Skin epidermis (tissue), 12 donors: ENCODE measurements at regions not wholly inside any gene's neighbourhood (a gene's known extent, or its start where the extent isn't known, plus 50 kb on each side); places are given as distances from the start of the nearest gene placed in this dataset.

Experiments used
- H3K27ac ChIP-seq, 21 experiments: fragments of 200-600 bp; sonication (generic) in 11 of 21; one replicate each; pipeline ENCODE4 v1.5.0; 2020; ENCODE audit warnings: mild to moderate bottlenecking in 3 of 21, inconsistent platforms in 2 of 21, moderate library complexity in 2 of 21
- H3K4me3 ChIP-seq, 7 experiments: fragments of 200-600 bp; sonication (generic) in 2 of 7; one replicate each; pipeline ENCODE4 v1.5.0; 2020; ENCODE audit warnings: inconsistent platforms in 2 of 7, mild to moderate bottlenecking in 2 of 7, moderate library complexity in 1 of 7

DNA sequence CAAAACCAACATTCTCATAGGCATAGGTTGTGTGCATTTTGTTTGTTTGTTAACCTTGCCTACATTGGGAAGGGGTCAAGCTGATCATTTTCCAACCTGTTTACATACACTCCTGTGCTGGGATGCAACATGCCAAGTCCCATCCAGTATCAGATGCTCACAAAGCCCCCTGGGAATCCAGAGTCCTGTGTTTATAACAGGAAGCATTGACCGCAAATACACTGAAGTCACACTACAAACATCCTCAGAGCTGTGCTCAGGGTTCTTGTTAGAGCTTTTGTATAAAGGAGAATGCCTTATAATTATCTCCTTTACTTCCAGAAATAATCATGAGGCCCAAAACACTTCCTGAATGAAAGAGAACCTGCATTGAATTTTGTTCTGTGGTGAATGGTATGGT, 488.7 kb upstream of the TCF4 start:
- Histone ChIP-seq H3K27ac (no peak overlapping the region), H3K4me3 (no peak overlapping the region)

DNA sequence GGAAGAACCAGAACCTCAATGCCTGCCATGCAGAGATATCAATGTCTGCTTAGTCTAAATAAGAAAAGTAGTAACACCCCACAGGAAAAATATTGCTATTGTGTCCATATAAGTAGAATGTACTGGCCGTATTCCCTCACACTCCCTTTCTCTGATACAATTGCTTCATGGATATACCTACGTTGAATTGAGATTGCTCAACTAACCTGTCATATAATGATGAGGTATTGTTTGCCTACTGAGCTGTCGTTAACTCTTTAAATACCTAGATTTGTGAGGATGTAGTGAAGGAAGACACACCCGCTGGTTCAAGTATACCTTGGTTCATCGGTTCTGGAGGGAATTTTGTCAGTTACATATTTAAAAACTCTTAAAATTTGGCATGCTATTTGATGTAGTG, 480.7 kb upstream of the TCF4 start:
- no peak overlapping the region for H3K4me3 ChIP-seq
- H3K27ac ChIP-seq = no peak overlapping the region

DNA sequence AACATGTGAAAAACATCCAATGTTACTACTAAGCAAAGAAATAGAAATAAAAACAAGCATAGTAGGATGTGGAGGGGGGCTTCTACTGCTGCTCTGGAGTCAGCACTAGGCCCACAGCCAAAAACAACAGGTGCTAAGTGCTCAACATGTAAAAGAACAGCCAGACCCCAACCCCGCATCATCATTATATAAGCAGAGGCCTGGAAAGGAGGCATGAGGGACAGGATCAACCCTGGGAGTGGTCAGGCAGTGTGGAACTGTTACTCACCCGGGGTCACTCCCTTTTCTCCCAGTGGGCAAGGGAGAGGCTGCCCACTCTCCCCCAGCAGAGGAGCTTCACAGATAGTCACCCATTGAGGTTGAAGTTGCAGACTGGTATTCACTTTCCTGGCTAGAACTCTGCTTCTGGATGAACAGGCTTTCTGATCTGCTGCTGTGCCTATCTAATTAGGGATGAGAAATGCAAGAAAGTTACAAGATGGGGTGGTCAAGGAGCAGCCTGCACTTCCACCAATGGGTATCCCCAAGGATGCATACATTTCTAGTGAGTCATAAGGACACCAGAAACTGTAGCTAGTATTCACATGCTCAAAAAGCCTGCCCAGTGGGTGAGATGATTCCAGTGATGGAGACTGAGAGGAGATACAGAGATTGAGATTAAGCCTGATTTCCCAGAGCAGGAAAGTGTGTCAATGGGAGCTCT, 480.1 kb upstream of the TCF4 start:
- Histone ChIP-seq H3K27ac (no peak overlapping the region), H3K4me3 (no peak overlapping the region)

DNA sequence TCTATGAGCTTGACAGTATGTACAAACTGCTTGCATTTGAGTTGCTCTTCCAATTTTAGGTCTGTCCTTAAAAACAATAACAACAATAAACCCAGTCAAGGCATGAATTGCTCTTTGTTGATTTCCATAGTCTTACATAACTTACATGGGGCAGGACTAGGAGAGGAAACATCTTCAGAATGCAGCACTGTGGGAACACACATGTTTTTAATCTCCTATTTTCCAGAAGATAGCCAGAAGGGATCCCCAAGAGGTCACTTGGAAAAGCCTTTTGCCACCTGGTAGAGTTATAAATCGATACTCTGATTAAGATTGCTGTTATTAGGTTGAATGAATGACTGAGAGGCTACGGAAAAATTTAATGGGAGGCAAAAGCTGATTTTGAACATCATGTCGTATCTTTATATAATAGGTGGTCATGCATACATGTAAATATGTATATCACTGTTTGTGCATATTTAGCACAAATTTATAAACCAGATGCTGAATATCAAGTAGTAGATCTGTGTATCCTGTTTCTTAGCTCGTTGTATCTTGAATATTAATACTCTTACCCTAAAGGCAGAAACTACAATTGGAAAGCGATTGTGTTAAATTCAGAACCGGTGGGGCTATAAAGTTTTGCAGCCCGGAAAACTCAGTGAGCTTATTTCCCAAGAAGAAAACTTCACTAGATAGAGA, 479.4 kb upstream of the TCF4 start:
- no peak overlapping the region for H3K4me3 ChIP-seq
- no peak overlapping the region for H3K27ac ChIP-seq

DNA sequence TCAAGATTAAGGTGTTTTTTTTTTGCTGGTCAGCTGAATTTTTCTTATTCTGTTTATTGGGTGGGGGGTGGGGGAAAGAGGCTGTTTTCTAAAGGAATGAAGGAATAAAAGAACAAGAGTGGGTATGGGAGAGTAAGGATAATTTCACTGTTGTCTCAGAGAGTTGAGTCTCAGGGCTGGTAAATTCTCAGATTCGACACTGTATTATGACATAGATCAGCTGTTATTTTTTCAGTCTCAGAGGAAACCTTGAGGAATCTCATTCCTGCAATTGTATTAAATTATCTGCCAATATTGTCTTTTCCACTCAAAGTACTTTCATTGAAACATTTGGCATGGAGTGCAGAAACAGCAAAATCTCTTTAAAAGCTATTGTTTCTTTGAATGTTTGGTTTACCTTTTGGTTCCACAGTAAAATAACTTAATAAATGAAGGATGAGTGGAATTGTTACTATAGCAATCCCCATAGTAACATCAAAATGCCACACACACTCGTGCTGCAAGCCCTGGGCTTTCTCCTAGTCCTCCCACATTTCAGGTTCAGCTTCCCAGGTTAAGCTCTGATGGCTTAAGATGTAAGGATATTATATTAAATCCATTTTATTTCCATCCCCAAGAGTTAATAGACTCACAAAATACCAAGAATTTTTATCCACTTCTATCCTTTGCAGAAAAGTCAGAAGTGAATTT, 478.7 kb upstream of the TCF4 start:
- Histone ChIP-seq H3K4me3 (no peak overlapping the region), H3K27ac (no peak overlapping the region)

DNA sequence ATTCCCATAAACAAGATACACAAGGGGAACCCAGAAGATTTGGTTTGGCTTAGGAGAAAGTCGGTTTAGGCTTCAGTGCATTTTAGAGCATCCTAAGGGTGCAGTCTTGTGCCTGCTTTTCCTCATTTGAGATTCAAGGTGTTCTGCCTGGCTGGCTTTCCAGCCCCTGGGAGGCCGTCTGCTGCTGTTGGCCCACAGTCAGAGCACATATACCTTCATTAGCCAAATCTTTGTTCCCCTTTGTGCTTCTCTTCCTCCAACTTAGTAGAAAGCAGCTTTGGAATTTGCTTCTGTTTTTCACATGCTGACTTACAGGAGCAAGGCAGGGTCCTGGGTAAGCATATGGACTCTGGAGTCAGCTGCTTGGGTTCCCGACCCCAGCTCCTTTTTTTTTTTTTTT, 477.1 kb upstream of the TCF4 start:
- H3K4me3 ChIP-seq = no peak overlapping the region
- H3K27ac ChIP-seq = no peak overlapping the region

DNA sequence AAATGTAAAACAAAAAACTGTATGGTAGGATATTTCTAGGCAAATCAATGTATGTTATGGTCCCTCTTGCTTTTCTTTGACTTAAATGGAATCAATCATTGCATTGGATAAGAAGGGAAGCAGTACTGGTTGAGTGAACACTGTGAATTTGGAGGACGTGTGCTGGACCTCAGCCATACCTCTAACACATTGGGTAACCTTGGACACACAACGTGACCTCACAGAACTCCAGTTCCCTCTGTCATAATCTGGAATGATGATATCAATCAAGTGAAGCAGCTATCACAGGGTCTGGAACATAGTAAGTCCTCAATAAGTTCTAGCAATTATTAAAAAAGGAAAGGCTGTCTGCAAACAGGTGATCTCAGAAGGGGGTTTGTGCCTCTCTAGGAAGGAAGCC, 474.9 kb upstream of the TCF4 start:
- Histone ChIP-seq H3K27ac (no peak overlapping the region), H3K4me3 (no peak overlapping the region)

DNA sequence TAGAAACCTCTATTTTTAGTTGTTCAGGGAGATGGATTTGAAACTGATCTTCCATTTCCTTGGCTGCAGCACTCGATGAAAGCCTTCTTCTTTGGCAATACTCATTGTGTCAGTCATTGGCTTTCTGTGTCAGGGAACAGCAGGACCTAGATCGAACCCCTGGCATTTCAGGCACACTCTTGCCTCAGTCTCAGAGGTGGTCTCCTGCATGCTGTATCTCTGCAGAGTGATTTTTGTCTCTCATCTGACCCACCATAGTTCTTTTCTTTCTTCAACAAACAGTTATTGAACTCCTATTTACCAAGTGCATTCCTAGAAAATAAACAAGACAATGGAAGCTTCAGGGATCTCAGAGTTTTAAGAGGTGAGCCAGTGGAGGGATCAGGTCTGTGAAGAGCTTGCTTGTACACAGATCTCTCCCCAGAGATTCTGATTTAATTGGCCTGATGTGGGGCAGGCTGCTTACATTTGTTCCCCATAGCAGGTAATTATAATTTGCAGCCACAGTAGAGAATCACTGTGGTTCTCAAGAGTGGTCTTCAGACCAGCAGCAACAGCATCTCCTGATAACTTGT, 473.1 kb upstream of the TCF4 start:
- H3K4me3 ChIP-seq = no peak overlapping the region
- no peak overlapping the region for H3K27ac ChIP-seq

DNA sequence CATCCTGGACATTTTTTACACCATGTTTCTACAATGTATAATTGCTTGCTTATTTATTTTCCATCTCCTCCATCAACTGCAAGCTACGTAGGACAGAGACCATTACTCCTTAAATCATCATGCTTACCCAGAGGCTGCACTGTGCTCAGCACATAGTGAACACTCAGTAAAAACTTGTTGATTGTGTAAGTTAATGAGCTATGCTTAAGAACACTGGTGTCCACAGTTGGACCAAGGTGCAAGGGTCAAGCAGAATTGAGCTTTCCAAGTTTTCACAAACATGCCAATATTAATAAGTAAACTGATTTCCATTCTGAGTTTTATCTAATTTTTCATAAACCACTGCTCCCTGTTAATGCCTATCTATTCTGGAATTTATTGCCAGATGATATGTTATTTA, 464.2 kb upstream of the TCF4 start:
- no peak overlapping the region for H3K4me3 ChIP-seq
- no peak overlapping the region for H3K27ac ChIP-seq

DNA sequence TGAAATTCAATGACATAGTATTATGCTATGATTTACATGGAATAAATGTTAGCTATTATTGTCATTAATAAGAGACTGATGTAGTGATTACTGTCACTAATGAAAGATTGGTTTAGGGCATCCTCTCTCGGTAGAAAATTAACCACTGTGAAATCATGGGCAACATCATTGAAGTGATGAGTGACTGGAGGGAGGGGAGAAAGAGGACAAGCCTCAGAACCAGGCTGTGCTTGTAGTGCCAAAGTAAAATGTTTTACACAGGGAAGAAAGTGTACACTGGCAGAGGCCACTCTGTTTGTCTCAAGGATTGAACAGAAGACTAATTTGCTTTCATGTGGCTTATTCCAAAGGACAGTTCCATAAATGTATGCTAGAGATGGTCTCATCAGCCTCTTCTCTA, 456.2 kb upstream of the TCF4 start:
- H3K4me3 ChIP-seq = no peak overlapping the region
- H3K27ac ChIP-seq = no peak overlapping the region

DNA sequence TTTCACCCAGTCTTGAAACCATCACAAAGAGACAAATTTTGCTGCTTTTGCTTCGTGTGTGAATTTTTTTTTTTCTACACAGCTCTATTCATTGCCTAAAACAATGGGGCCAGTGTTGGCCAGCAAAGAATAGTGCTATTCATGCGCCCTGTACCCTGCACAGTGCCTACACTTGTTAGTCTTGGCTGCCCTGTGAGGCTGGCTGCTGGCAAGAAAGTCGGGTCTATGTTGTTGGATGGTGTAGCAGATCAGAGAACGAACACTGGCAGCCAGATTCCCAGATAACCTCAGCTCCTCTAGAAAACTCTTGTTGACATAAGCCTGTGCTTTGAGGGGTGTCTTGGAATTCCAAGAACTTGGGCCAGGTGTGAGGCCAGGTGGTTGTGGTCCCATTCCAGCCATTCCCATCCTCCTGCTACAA, 455.7 kb upstream of the TCF4 start:
- no peak overlapping the region for H3K27ac ChIP-seq
- no peak overlapping the region for H3K4me3 ChIP-seq

DNA sequence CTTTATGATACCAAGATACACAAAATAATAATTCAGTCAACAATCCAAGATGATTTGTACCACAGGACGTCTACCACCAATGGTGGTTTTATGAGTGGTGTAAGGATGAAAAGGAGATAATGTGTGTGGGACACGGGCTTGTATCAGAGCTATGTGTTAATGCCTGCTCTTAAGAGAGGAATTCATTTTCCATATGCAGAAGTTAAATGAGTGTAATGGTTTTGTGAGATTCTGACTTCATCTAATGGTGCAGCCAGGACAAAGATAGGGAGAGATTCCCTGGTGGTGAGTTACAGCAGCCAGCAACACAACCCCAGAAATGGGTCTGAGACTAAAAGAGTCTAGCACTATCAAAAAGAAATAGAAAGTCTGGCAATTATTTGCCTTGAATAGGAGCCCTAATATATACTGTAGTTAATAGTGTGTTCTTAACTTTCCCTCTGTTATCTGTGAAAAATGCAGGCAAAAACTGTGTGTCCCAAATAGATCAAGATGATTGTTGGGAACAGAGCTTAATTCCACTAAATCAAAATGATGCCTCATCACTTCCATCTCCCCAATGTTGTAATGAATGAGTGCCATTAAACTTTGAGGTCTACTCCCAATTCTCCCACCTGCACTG, 455.0 kb upstream of the TCF4 start:
- no peak overlapping the region for H3K4me3 ChIP-seq
- no peak overlapping the region for H3K27ac ChIP-seq

DNA sequence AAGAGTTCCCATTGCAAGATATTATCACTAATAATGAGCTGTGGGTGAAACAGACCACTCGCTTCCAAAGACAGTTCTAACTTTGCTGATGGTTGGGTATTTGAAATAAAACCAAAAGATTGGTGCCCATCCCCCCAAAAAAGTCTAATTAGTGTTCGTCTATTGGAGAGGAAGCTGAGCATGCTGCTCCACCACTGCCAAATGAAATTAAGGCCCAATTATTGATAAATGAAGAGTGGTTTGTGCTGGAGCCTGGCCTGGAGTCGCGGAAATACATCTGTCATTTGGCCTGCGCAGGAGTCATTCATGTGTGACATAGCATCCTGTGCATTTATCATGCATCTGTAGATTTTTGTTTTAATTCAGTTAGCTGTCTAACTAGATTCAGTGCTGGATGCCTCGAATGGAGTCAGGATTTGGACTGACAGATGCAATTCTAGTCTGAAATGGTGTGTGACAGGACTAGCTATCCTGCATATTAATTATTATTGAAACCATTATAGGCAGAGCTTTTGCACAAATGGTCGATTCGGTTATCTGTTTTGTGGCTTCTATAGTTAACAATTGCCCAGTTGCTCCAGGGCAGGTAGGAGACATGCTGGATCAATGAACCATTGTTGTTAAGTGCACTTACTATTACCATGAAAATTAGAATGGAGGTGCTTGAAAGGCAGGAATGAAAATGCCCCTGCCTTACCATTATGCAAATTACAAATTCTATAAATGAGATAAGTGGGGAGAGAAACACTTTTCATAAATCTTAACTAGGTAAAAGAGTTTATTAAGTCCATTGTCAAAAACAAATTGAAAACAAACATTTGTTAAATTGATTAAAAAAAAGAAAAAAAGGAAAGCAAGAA, 450.4 kb upstream of the TCF4 start:
- H3K4me3 ChIP-seq = no peak overlapping the region
- no peak overlapping the region for H3K27ac ChIP-seq

DNA sequence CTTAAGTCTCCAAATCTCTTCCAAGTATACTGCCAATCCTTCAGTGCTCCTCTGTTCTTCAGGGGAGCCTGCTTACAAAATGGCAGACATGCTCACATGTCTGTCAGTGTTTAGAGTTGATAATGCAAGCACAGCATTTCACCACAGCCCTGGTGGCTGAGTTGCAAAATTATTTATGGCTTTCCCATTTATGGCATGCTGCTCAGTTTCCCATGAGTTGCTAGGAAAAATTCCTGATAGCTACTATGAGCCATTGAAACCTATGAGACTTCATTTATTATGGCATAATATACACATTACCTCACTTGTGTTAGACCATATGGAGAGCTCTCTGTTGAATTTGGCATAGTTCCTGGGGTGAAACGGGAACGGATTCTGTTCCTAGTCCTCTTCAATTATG, 448.7 kb upstream of the TCF4 start:
- Histone ChIP-seq H3K27ac (no peak overlapping the region), H3K4me3 (no peak overlapping the region)

DNA sequence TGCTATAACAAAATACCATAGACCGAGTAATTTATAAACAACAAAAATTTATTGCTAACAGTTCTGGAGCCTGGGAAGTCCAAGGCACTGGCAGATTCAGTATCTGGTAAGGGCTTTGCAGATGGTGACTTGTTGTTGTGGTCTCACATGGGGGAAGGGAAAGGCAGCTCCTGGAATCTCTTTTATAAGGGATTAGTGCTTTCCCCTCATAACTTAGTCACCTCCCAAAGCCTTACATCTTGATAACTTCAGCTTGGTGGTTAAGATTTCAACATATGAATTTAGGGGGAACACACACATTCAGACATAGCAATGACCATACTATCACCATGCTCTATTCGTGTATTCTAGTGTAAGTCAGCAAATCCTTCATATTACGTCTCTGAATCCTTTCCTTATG, 447.6 kb upstream of the TCF4 start:
- Histone ChIP-seq H3K27ac (no peak overlapping the region), H3K4me3 (no peak overlapping the region)

DNA sequence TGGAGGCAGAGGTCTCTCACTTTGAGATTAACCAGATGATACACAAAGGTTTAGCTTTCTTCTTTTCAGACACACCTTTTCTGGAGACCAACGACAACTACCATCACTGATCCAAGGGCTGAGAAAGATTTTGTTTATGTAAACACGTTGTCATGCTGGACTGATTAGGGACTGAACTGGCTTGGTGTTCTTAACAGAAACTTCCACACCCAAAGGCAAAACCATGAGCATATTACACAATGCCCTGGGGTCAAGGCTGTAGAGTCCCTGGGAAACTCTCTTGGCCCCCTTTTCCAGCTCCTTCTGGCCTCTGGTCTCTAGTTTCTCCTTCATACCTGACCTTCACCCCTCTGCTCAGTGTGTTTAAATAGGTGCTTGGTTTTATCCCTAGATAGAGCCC, 447.0 kb upstream of the TCF4 start:
- no peak overlapping the region for H3K27ac ChIP-seq
- no peak overlapping the region for H3K4me3 ChIP-seq

DNA sequence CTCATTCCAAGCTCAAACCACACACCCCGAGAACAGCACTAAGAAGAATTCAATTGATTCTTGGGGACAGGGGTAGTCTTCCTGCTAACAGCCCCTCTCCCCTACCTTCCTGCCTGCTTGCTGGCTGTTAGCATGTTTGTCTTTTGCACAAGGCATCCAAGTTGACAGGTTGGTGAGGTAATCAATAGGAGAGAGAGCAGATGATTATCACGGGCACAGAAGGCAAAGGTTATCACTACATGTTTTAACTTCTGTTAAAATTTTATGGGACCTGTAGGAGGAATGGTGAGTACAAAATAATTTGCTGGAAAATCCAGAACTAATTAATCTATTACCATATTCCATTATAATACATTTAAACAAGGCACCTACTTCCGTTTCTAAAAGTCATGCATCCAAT, 442.1 kb upstream of the TCF4 start:
- Histone ChIP-seq H3K4me3 (no peak overlapping the region), H3K27ac (no peak overlapping the region)

DNA sequence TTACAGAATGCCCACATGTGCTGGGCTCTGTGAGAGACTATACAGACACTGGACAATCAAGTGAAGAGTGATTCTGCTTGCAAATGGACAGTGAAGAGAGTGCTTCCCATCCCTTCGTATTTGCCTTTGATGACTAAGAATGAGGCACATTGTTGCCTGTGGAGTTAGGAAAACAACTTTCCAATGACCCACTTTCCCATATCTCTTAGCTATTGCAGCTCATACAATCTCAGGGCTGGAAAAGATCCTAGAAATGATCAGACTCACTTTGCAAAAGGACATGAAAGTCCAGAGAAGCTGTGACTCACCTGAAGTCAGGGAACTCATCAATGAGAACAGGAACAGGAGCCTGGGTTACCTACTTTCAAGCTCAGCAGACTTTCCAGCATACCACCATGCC, 440.5 kb upstream of the TCF4 start:
- Histone ChIP-seq H3K4me3 (no peak overlapping the region), H3K27ac (no peak overlapping the region)

DNA sequence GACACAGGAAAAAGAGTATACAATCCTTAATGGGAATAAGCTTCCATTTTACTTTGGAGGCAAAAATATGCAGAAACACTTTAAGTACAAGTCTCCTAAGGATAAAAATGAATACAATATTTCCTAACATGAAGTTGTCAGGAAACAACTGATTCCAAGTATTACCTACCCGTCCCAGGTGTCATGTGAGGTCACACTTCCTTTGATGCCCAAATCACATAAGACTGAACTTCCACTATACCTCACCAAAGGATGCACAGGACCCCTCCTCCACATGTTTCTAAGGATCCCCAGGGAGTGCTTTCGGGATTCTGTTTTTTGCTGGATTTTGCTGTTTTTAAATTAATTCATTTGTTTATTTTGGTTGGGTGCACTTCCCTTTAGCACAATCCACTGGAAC, 438.5 kb upstream of the TCF4 start:
- H3K4me3 ChIP-seq = no peak overlapping the region
- no peak overlapping the region for H3K27ac ChIP-seq

DNA sequence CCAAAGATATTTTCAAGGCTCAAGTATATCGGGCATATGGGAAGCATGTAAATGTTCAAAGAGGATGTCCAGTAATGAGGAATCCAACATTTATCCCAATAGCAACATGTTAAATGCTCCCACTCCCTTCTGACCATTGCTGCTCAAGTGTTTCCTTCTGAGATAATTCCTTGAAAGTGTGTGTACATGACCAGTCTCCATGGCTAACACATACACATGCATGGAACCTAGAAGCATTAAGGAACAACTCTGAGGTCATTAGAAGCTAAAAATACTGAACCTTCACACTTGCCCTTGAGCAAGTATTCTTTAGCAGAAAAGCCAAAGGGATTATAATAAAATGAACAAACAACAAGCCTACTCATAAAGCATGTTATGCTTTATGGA, 433.8 kb upstream of the TCF4 start:
- Histone ChIP-seq H3K4me3 (no peak overlapping the region), H3K27ac (no peak overlapping the region)
